DND-41 (cell line): ENCODE measurements at regions not wholly inside any gene's neighbourhood (a gene's known extent, or its start where the extent isn't known, plus 50 kb on each side); places are given as distances from the start of the nearest gene placed in this dataset.

Experiments used
- CTCF ChIP-seq: IDR thresholded peaks from 2 replicates; pipeline ENCODE4 v1.5.1; 2012; ENCODE audit warnings: borderline replicate concordance, low read length, moderate library complexity, mild to moderate bottlenecking; ENCODE audit not compliant: poor library complexity, severe bottlenecking; ENCODE audit errors: extremely low read depth
- EZH2 ChIP-seq: IDR thresholded peaks from 3 replicates; pipeline ENCODE4 v1.6.1; 2012; ENCODE audit warnings: borderline replicate concordance, low read depth, mild to moderate bottlenecking, moderate library complexity, low read length, inconsistent platforms; ENCODE audit not compliant: severe bottlenecking

- TF ChIP-seq CTCF (no peak), EZH2 (no peak)
Observed at GRCh38 chr12:108039794-108040193, 89.3 kb upstream of the WSCD2 start.
